Body of pancreas (tissue), 4 donors: ENCODE measurements at regions not wholly inside any gene's neighbourhood (a gene's known extent, or its start where the extent isn't known, plus 50 kb on each side); places are given as distances from the start of the nearest gene placed in this dataset.

Experiments
- CTCF ChIP-seq, 7 experiments: fragments of 450-650 bp in 4 of 7; fragments of 200-600 bp in 3 of 7; sonication (generic) in 3 of 7; IDR thresholded peaks; one replicate each; pipeline ENCODE4 v1.5.1; 2016 to 2019; ENCODE audit warnings: antibody characterized with exemption in 7 of 7
- POLR2A ChIP-seq, 3 donors: fragments of 450-650 bp; IDR thresholded peaks; one replicate each; pipeline ENCODE4 v1.6.1; 2016; ENCODE audit warnings: antibody characterized with exemption in 3 of 3, mild to moderate bottlenecking in 2 of 3

DNA sequence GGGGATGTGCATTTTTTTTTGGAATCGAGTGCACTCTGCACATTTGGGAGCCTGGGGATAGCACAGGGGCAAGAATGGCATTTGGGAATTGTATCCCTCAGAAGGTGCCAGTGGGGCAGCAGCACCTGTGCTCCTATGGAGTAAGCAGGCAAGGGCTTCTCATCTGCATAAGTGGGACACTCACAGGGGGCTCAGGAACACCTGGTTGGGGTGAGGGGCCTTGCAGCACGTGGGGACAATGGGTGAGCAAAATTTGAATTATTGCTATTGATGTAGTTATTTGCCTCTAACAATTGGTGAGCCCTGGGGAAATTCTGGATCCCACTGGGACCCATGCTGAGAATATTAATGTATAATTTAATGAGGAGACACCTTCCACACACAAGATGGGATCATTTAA is 274.2 kb downstream of the TTC6 start:
- no peak for TF ChIP-seq CTCF (IDR thresholded peaks at IDR 0.05)
- no peak for TF ChIP-seq POLR2A (IDR thresholded peaks at IDR 0.05)
